ENCODE measurements at regions not wholly inside any gene's neighbourhood (a gene's known extent, or its start where the extent isn't known, plus 50 kb on each side); places are given as distances from the start of the nearest gene placed in this dataset.

DNA sequence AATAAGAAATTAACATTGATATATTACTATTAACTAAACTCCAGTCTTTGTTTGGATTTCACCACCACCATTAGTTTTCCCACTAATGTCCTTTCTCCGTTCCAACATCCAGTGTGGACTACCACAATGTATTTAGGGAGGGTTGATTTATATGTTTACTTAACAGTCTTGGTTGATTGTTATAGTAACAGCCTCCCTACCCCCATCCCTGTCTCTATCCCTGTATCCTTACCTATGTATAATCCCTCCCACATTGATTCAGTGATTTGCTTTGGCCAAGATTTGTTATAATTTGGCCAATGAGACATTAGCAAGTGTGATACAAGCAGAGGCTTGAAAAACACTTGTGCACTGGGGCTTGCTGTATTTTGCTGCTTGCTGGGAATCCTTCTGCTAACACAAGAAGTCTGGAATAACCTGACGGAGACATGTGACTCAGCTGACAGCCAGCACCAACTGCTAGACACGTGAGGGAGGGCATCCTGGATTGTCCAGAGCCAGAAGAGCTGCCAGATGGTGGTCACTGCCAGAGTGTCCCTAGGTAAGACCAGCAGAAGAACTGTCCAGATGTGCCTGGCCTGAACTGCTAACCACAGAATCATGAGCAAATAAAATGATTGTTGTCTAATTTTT lies 51.2 kb upstream of the TCF7 start:
- H3K36me3 Mint-ChIP-seq, result peaks cover 3% of the 10 kb centered on the region
- H3K9me3 Mint-ChIP-seq (ENCODE audit: low read depth), result no peaks in the 10 kb centered on the region
- no peak overlapping the region for H3K27ac Mint-ChIP-seq
- H3K27me3 Mint-ChIP-seq, result no peaks in the 10 kb centered on the region
- H3K4me1 Mint-ChIP-seq (ENCODE audit: low read depth), result peaks cover 31% of the 10 kb centered on the region
- no peak overlapping the region for H3K4me3 Mint-ChIP-seq

DNA sequence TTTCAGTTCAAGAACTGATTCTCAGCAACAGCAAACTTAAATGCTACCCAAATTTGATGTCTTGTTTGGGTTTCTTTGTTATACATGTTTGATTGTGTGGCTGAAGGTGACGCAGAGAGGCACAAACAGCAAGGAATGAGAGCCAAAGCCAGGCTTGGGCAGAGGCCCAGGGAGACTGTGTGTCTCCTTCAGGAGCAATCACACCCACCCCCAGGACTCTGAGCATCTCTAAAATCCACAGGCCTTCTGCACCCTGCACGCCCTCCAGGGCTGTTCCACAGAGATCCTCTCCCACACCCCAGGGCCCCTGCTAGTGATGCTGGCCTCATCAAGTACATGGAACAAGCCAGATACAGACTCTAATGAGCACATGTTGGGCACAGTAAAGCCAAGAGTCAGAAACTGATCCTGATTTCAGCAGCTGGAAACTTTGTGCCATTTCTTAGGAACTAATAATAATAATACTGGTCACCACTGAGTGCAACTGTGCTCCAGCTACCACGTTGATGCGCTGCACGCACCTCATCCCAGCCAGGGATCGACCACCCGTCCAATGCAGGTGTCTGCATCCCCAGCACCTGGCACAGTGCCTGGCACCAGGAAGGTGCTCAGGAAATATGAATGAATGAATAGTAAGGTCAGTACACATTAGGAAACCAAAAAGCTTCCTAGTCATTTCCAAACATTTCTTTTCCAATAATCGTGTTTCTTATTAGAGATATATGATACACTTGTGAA lies 54.6 kb upstream of the TCF7 start:
- H3K27ac Mint-ChIP-seq, result no peak overlapping the region
- H3K4me3 Mint-ChIP-seq, result no peak overlapping the region
- H3K27me3 Mint-ChIP-seq, result no peaks in the 10 kb centered on the region
- H3K36me3 Mint-ChIP-seq, result no peaks in the 10 kb centered on the region
- H3K4me1 Mint-ChIP-seq (ENCODE audit: low read depth), result peaks cover 25% of the 10 kb centered on the region
- no peaks in the 10 kb centered on the region for H3K9me3 Mint-ChIP-seq (ENCODE audit: low read depth)

DNA sequence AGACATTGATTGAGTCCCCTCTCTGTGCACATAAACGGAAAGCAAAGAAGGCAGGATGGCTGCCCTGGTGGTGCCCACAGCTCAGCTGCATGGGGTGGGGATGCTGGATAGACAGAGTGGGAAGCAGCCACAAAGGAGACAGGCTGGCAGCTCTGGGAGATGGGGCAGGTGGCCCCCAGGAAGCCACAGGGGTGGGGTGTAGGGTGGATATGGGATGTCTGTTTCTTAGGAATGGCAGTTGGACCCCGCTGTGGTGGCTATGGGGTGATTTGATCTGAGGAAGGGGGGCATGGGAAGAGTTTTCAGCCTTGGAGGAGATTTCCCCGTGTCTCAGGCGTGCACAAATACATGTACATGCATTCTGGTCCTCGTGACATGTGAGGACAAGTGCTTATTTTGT lies 50.2 kb upstream of the VDAC1 start:
- Mint-ChIP-seq H3K36me3 (no peaks in the 10 kb centered on the region), H3K4me3 (no peak overlapping the region), H3K27ac (no peak overlapping the region), H3K4me1 (ENCODE audit: low read depth) (peaks cover 56% of the 10 kb centered on the region), H3K27me3 (no peaks in the 10 kb centered on the region), H3K9me3 (ENCODE audit: low read depth) (no peaks in the 10 kb centered on the region)

Measured in activated naive CD8-positive, alpha-beta T cell (primary cell).